ENCODE measurements at regions not wholly inside any gene's neighbourhood (a gene's known extent, or its start where the extent isn't known, plus 50 kb on each side); places are given as distances from the start of the nearest gene placed in this dataset.

GRCh38 chr7:41421056-41421455 is 281.8 kb downstream of the INHBA start (continued):
- TF ChIP-seq CHD7 (IDR thresholded peaks at IDR 0.05; ENCODE audit: insufficient replicate concordance, low read length) (no peak), SUZ12 (IDR thresholded peaks at IDR 0.05; ENCODE audit: low read length) (no peak), MAX (IDR thresholded peaks at IDR 0.05) (no peak), ASH2L (IDR thresholded peaks at IDR 0.05; ENCODE audit: low read length) (no peak), E2F6 (IDR thresholded peaks at IDR 0.05) (no peak), SP1 (IDR thresholded peaks at IDR 0.05; ENCODE audit: low read depth, low read length) (no peak)
